ENCODE measurements at regions not wholly inside any gene's neighbourhood (a gene's known extent, or its start where the extent isn't known, plus 50 kb on each side); places are given as distances from the start of the nearest gene placed in this dataset.
"Not testable (repeated sequence)": the region's sequence is repeated elsewhere in the genome, so short reads cannot be mapped to it uniquely, and the experiment has no call there.

GRCh38 chr6:76876922-76877553 is 586.3 kb downstream of the HTR1B start:
- Histone ChIP-seq H3K27me3 (ENCODE audit: low read depth) (no peaks in the 10 kb centered on the region), H3K4me1 (no peaks in the 10 kb centered on the region), H3K4me3 (peak overlapping the region; percentile 14), H3K27ac (no peak overlapping the region), H3K36me3 (no peaks in the 10 kb centered on the region), H3K9me3 (no peaks in the 10 kb centered on the region)
- peak in 1 of 2 donors; percentile 66 for ATAC-seq
- DNase-seq: no peak
- intact Hi-C loops (cut with DNase I): no loop called here
- TF ChIP-seq CTCF (IDR thresholded peaks at IDR 0.05): peak; percentile 28

GRCh38 chr6:76876430-76876829 is 586.9 kb downstream of the HTR1B start:
- ATAC-seq; H3K4me1 ChIP-seq; H3K9me3 ChIP-seq; H3K36me3 ChIP-seq; H3K27ac ChIP-seq; intact Hi-C loops (cut with DNase I); H3K27me3 ChIP-seq (ENCODE audit: low read depth); DNase-seq: not testable (repeated sequence)
- peak overlapping the region; percentile 14 for H3K4me3 ChIP-seq

GRCh38 chr6:76867182-76867581 is 596.1 kb downstream of the HTR1B start:
- ATAC-seq: no peak
- Histone ChIP-seq H3K27ac (no peak overlapping the region), H3K4me3 (no peak overlapping the region), H3K4me1 (no peaks in the 10 kb centered on the region), H3K9me3 (no peaks in the 10 kb centered on the region), H3K36me3 (no peaks in the 10 kb centered on the region), H3K27me3 (ENCODE audit: low read depth) (no peaks in the 10 kb centered on the region)
- intact Hi-C loops (cut with DNase I): no loop called here
- TF ChIP-seq CTCF (IDR thresholded peaks at IDR 0.05): no peak
- no peak for DNase-seq

- intact Hi-C loops (cut with DNase I): no loop called here
- Histone ChIP-seq H3K27me3 (ENCODE audit: low read depth) (no peaks in the 10 kb centered on the region), H3K27ac (no peak overlapping the region), H3K4me3 (no peak overlapping the region), H3K4me1 (no peaks in the 10 kb centered on the region), H3K9me3 (no peaks in the 10 kb centered on the region), H3K36me3 (no peaks in the 10 kb centered on the region)
- TF ChIP-seq CTCF (IDR thresholded peaks at IDR 0.05): no peak
- ATAC-seq: no peak
- no peak for DNase-seq
These were observed 597.0 kb downstream of the HTR1B start for GRCh38 chr6:76866091-76866915.

GRCh38 chr6:76862936-76863335 is 600.4 kb downstream of the HTR1B start:
- intact Hi-C loops (cut with DNase I): no loop called here
- no peaks in the 10 kb centered on the region for H3K4me1 ChIP-seq
- no peaks in the 10 kb centered on the region for H3K36me3 ChIP-seq
- no peak overlapping the region for H3K4me3 ChIP-seq
- no peak for TF ChIP-seq CTCF (IDR thresholded peaks at IDR 0.05)
- no peaks in the 10 kb centered on the region for H3K9me3 ChIP-seq
- no peak for DNase-seq
- no peak for ATAC-seq
- no peak overlapping the region for H3K27ac ChIP-seq
- no peaks in the 10 kb centered on the region for H3K27me3 ChIP-seq (ENCODE audit: low read depth)

GRCh38 chr6:76861403-76861802 is 601.9 kb downstream of the HTR1B start:
- DNase-seq (no peak), ATAC-seq (no peak)
- Histone ChIP-seq H3K27ac (no peak overlapping the region), H3K36me3 (no peaks in the 10 kb centered on the region), H3K9me3 (no peaks in the 10 kb centered on the region), H3K27me3 (ENCODE audit: low read depth) (no peaks in the 10 kb centered on the region), H3K4me3 (no peak overlapping the region), H3K4me1 (no peaks in the 10 kb centered on the region)
- intact Hi-C loops (cut with DNase I): no loop called here
- no peak for TF ChIP-seq CTCF (IDR thresholded peaks at IDR 0.05)
